A549 (cell line): ENCODE measurements at regions not wholly inside any gene's neighbourhood (a gene's known extent, or its start where the extent isn't known, plus 50 kb on each side); places are given as distances from the start of the nearest gene placed in this dataset.
A peak's percentile ranks its signal among the peaks of the same experiment; 100 is the strongest.

Experiments
- ATAC-seq, 2 experiments: fragments of 200-7000 bp in 1 of 2; fragments of >200 bp in 1 of 2; cut with Nextera tagmentation in 1 of 2; cut with Tn5 transposase in 1 of 2; 3 replicates each; pipeline versions ENCODE4 v1.8.0 to v1.9.1; 2018 to 2020; ENCODE audit warnings: mild to moderate bottlenecking in 1 of 2, moderate library complexity in 1 of 2
- CTCF ChIA-PET: fragments of 300-600 bp; sonication (Branson Sonifier 250); formaldehyde crosslinking; extraction: SDS; loops from one replicate; lab custom pipeline; 2021; ENCODE audit warnings: antibody characterized with exemption, inconsistent platforms; lab: Yijun Ruan, JAX
- POLR2A ChIA-PET: fragments of 350-600 bp; formaldehyde crosslinking; extraction: SDS; loops from one replicate; lab custom pipeline; 2021; ENCODE audit warnings: antibody characterized with exemption, inconsistent platforms; lab: Yijun Ruan, JAX
- DNase-seq, 2 experiments: peaks; one replicate each; pipeline versions ENCODE4 v3.0.0 to v3.0.0-alpha.2; 2011 to 2016; ENCODE audit warnings: low read depth in 1 of 2, low spot score in 1 of 2
- FAIRE-seq: peaks from 2 replicates; lab custom pipeline; 2011; peaks lifted over from hg19 to GRCh38; lab: Jason Lieb, UNC
- H3K27ac ChIP-seq, 2 experiments: fragments of >200 bp; sonication (Bioruptor Twin); formaldehyde crosslinking; 3 replicates each; pipeline ENCODE4 v1.5.1; 2016 to 2017
- H3K4me1 ChIP-seq: fragments of >200 bp; sonication (Bioruptor Twin); formaldehyde crosslinking; 3 replicates; pipeline ENCODE4 v1.6.1; 2016
- H3K4me2 ChIP-seq: fragments of >200 bp; sonication (Bioruptor Twin); formaldehyde crosslinking; 3 replicates; pipeline ENCODE4 v1.6.1; 2016
- H3K4me3 ChIP-seq: fragments of >200 bp; sonication (Bioruptor Twin); formaldehyde crosslinking; 3 replicates; pipeline ENCODE4 v1.5.1; 2016
- H3K9me3 ChIP-seq: fragments of >200 bp; sonication (Bioruptor Twin); formaldehyde crosslinking; 3 replicates; pipeline ENCODE4 v1.6.1; 2016
- ATOH8 ChIP-seq: fragments of 250-450 bp; sonication (Bioruptor Pico); IDR thresholded peaks from 2 replicates; pipeline ENCODE4 v1.5.0; 2020; ENCODE audit warnings: low read depth, mild to moderate bottlenecking, moderate library complexity
- BCL3 ChIP-seq: fragments of >200 bp; sonication (Bioruptor Twin); formaldehyde crosslinking; IDR thresholded peaks from 3 replicates; pipeline ENCODE4 v1.6.1; 2016
- CBX2 ChIP-seq: fragments of 200-600 bp; sonication (generic); IDR thresholded peaks from 2 replicates; pipeline ENCODE4 v1.6.1; 2016; ENCODE audit warnings: low read depth, mild to moderate bottlenecking, borderline replicate concordance
- CHD4 ChIP-seq: fragments of 200-600 bp; sonication (generic); IDR thresholded peaks from 2 replicates; pipeline ENCODE4 v1.6.1; 2016; ENCODE audit warnings: antibody characterized with exemption, mild to moderate bottlenecking, borderline replicate concordance
- FOSL2 ChIP-seq, 2 experiments: fragments of 450-650 bp in 1 of 2; fragments of >200 bp in 1 of 2; sonication (Bioruptor Twin) in 1 of 2; formaldehyde crosslinking; IDR thresholded peaks; 2 replicates each; pipeline versions ENCODE4 v1.5.0 to v1.6.1; 2016 to 2020; ENCODE audit warnings: mild to moderate bottlenecking in 1 of 2, moderate library complexity in 1 of 2
- GATA3 ChIP-seq: IDR thresholded peaks from 2 replicates; pipeline ENCODE4 v1.6.1; 2012; ENCODE audit warnings: borderline replicate concordance
- HDAC2 ChIP-seq: fragments of 200-600 bp; sonication (generic); IDR thresholded peaks from 2 replicates; pipeline ENCODE4 v1.6.1; 2016
- HEYL ChIP-seq: fragments of 250-450 bp; sonication (Bioruptor Pico); IDR thresholded peaks from 2 replicates; pipeline ENCODE4 v1.8.0; 2021; ENCODE audit warnings: mild to moderate bottlenecking, moderate library complexity
- HOXA7 ChIP-seq: fragments of 250-450 bp; sonication (Bioruptor Pico); IDR thresholded peaks from 2 replicates; pipeline ENCODE4 v1.5.0; 2020; ENCODE audit warnings: mild to moderate bottlenecking, moderate library complexity
- HOXB13 ChIP-seq: fragments of 250-450 bp; sonication (Bioruptor Pico); IDR thresholded peaks from 2 replicates; pipeline ENCODE4 v1.5.0; 2020; ENCODE audit warnings: low read depth, mild to moderate bottlenecking, moderate library complexity
- JUNB ChIP-seq: fragments of >200 bp; sonication (Bioruptor Twin); formaldehyde crosslinking; IDR thresholded peaks from 2 replicates; pipeline ENCODE4 v1.6.1; 2016
- KDM1A ChIP-seq: fragments of 200-600 bp; sonication (generic); IDR thresholded peaks from 2 replicates; pipeline ENCODE4 v1.6.1; 2016; ENCODE audit warnings: low read depth, mild to moderate bottlenecking
- NR3C1 ChIP-seq: fragments of >200 bp; sonication (Bioruptor Twin); formaldehyde crosslinking; IDR thresholded peaks from 3 replicates; pipeline ENCODE4 v1.6.1; 2017
- PBX3 ChIP-seq: IDR thresholded peaks from 2 replicates; pipeline ENCODE4 v1.6.1; 2012
- POLR2A ChIP-seq: IDR thresholded peaks from 2 replicates; pipeline ENCODE4 v1.6.1; 2012; ENCODE audit warnings: mild to moderate bottlenecking, low read length
- RAD21 ChIP-seq, 2 experiments: fragments of >200 bp in 1 of 2; sonication (Bioruptor Twin) in 1 of 2; formaldehyde crosslinking in 1 of 2; IDR thresholded peaks in 1 of 2; conservative IDR thresholded peaks in 1 of 2; 2 replicates in 1 of 2; 3 replicates in 1 of 2; pipeline ENCODE4 v1.6.1; 2012 to 2018; ENCODE audit warnings: inconsistent platforms in 1 of 2
- RARB ChIP-seq: fragments of 250-450 bp; sonication (Bioruptor Pico); IDR thresholded peaks from 2 replicates; pipeline ENCODE4 v1.8.0; 2021; ENCODE audit warnings: mild to moderate bottlenecking, moderate library complexity
- RCOR1 ChIP-seq: fragments of 150-350 bp; IDR thresholded peaks from 2 replicates; pipeline ENCODE4 v1.6.1; 2014; ENCODE audit warnings: antibody characterized with exemption, low read length, low read depth
- REST ChIP-seq: fragments of 200-600 bp; sonication (generic); IDR thresholded peaks from 2 replicates; pipeline ENCODE4 v1.6.1; 2016; ENCODE audit warnings: antibody characterized with exemption, mild to moderate bottlenecking, moderate library complexity
- RFX5 ChIP-seq: fragments of 450-650 bp; IDR thresholded peaks from 2 replicates; pipeline ENCODE4 v1.7.1; 2014; ENCODE audit warnings: antibody characterized with exemption, mild to moderate bottlenecking, moderate library complexity
- RNF2 ChIP-seq: fragments of 200-600 bp; sonication (generic); IDR thresholded peaks from 2 replicates; pipeline ENCODE4 v1.6.1; 2016; ENCODE audit warnings: low read depth, mild to moderate bottlenecking, antibody characterized with exemption, moderate library complexity, borderline replicate concordance
- SMC3 ChIP-seq: fragments of >200 bp; sonication (Bioruptor Twin); formaldehyde crosslinking; IDR thresholded peaks from 3 replicates; pipeline ENCODE4 v1.6.1; 2018; ENCODE audit warnings: inconsistent platforms
- USF2 ChIP-seq: fragments of 450-650 bp; IDR thresholded peaks from 2 replicates; pipeline ENCODE4 v1.6.1; 2014; ENCODE audit warnings: antibody characterized with exemption
- ZFP36 ChIP-seq: fragments of 450-650 bp; IDR thresholded peaks from 2 replicates; pipeline ENCODE4 v1.6.1; 2014; ENCODE audit warnings: borderline replicate concordance; ENCODE audit not compliant: partially characterized antibody
- ZNF302 ChIP-seq: fragments of 250-450 bp; sonication (Bioruptor Pico); IDR thresholded peaks from 2 replicates; pipeline ENCODE4 v1.9.0; 2021; ENCODE audit warnings: inconsistent platforms, mild to moderate bottlenecking, moderate library complexity
- WGBS: methylation state at CpG from one replicate; pipeline ENCODE4 v1.1.6; 2017; ENCODE audit errors: missing lambda C conversion rate; 5-methylcytosine and 5-hydroxymethylcytosine counted together

- 93% methylated on average over 5 of the region's 5 CpGs for WGBS
- TF ChIP-seq RCOR1, result no peak
- no peak for TF ChIP-seq RARB
- no peak for TF ChIP-seq PBX3
- no peak for TF ChIP-seq ZNF302 (CRISPR knock-in tag)
- TF ChIP-seq HOXA7 (CRISPR knock-in tag), result no peak
- TF ChIP-seq CHD4, result no peak
- TF ChIP-seq HEYL (CRISPR knock-in tag), result no peak
- no peak for TF ChIP-seq BCL3
- no peak for TF ChIP-seq KDM1A
- TF ChIP-seq HDAC2, result no peak
- no peak for TF ChIP-seq FOSL2 (IDR thresholded peaks at IDR 0.05)
- no peak for TF ChIP-seq FOSL2 (CRISPR knock-in tag; IDR thresholded peaks at IDR 0.05)
- no peak for TF ChIP-seq NR3C1
- no peak for TF ChIP-seq CBX2
- no peak for TF ChIP-seq SMC3
- TF ChIP-seq RNF2, result no peak
- TF ChIP-seq ZFP36, result no peak
- TF ChIP-seq REST, result no peak
- no peak for TF ChIP-seq RAD21 (conservative IDR thresholded peaks at IDR 0.05 in 1 of 2, IDR thresholded peaks at IDR 0.05 in 1 of 2)
- no peak for DNase-seq
- peaks cover 48% of the 10 kb centered on the region for H3K4me1 ChIP-seq
- no peaks in the 10 kb centered on the region for H3K9me3 ChIP-seq
- CTCF ChIA-PET, result no interaction called here
- no peak for FAIRE-seq
- H3K27ac ChIP-seq, result no peak overlapping the region
- H3K4me3 ChIP-seq, result no peak overlapping the region
- POLR2A ChIA-PET, result no interaction called here
- no peak overlapping the region for H3K4me2 ChIP-seq
- ATAC-seq, result no peak
Observed at GRCh38 chr2:200128296-200128695, 172.9 kb downstream of the MAIP1 start.

- Histone ChIP-seq H3K27ac (peak overlapping the region; percentile 6 to 32; a peak in 1 of 6 replicates), H3K4me1 (peaks cover 43% of the 10 kb centered on the region), H3K4me2 (peak overlapping the region; percentile 32; the same call in 1 of the 3 replicates), H3K4me3 (no peak overlapping the region), H3K9me3 (no peaks in the 10 kb centered on the region)
- DNase-seq, result no peak
- no peak for FAIRE-seq
- no peak for TF ChIP-seq RCOR1
- no peak for TF ChIP-seq HOXB13 (CRISPR knock-in tag)
- no peak for TF ChIP-seq ATOH8 (CRISPR knock-in tag)
- no peak for TF ChIP-seq POLR2A
- no peak for TF ChIP-seq USF2
- TF ChIP-seq CHD4, result no peak
- no peak for TF ChIP-seq RFX5
- no peak for TF ChIP-seq GATA3
- no peak for TF ChIP-seq RARB
- no peak for TF ChIP-seq FOSL2 (IDR thresholded peaks at IDR 0.05)
- no peak for TF ChIP-seq FOSL2 (CRISPR knock-in tag; IDR thresholded peaks at IDR 0.05)
- TF ChIP-seq JUNB, result no peak
- no peak for TF ChIP-seq RNF2
- ChIA-PET POLR2A (no interaction called here), CTCF (interaction anchor here (1.0 to 1.9 kb wide), 3 partner anchors 12 to 342 kb away, joined by 3 to 6 read pairs (median 3); no protein-coding TSS in a partner anchor)
- WGBS, result 78% methylated on average over 2 of the region's 2 CpGs
- ATAC-seq, result no peak; a peak in 1 of 6 replicates
Observed at GRCh38 chr2:200129721-200130462, 174.5 kb downstream of the MAIP1 start.
